K562 (cell line): ENCODE measurements at regions not wholly inside any gene's neighbourhood (a gene's known extent, or its start where the extent isn't known, plus 50 kb on each side); places are given as distances from the start of the nearest gene placed in this dataset.

ENCODE experiments used
- ATAC-seq: fragments of 200-7000 bp; cut with Tn5 transposase; 3 replicates; pipeline ENCODE4 v1.9.1; 2020; ENCODE audit warnings: moderate library complexity
- BruUV-seq: library from RNA; stranded (reverse); fragments of 400-500 nt; replicated peaks from 2 replicates; lab custom pipeline; 2021; lab: Mats Ljungman, UMichigan
- CTCF ChIA-PET: fragments of 300-600 bp; formaldehyde crosslinking; extraction: SDS; loops from one replicate; lab custom pipeline; 2021; ENCODE audit warnings: low intra/inter-chr PET ratio; lab: Yijun Ruan, JAX
- POLR2A ChIA-PET: fragments of 300-600, 350-650 bp; sonication (Branson Sonifier 250); formaldehyde crosslinking; extraction: SDS; loops from one replicate; lab custom pipeline; 2021; ENCODE audit warnings: antibody characterized with exemption, inconsistent platforms; lab: Yijun Ruan, JAX
- DNase-seq, 4 experiments: peaks; one replicate each; pipeline versions ENCODE4 v3.0.0 to v3.0.0-alpha.2; 2011 to 2018; ENCODE audit warnings: low spot score in 3 of 4, mixed read lengths in 3 of 4; ENCODE audit errors: extremely low read depth in 1 of 4
- FAIRE-seq: peaks from 2 replicates; lab custom pipeline; 2011; peaks lifted over from hg19 to GRCh38; lab: Jason Lieb, UNC
- H2AFZ ChIP-seq: 2 replicates; pipeline ENCODE4 v1.6.0; 2011; ENCODE audit warnings: low read depth, low read length, control low read depth, inconsistent platforms
- H3K27ac ChIP-seq: fragments of 200-600 bp; 3 replicates; pipeline ENCODE4 v1.8.0; 2011; ENCODE audit warnings: low read depth, mild to moderate bottlenecking, control low read depth, inconsistent platforms, low read length, moderate library complexity, mixed read lengths; ENCODE audit errors: extremely low read depth
- H3K27me3 ChIP-seq, 2 experiments: fragments of 300-600 bp in 1 of 2; 2 replicates in 1 of 2; 3 replicates in 1 of 2; pipeline versions ENCODE4 v1.6.0 to v1.8.0; 2011; ENCODE audit warnings: inconsistent platforms in 2 of 2, low read length in 2 of 2, mild to moderate bottlenecking in 1 of 2, mixed read lengths in 1 of 2, moderate library complexity in 1 of 2; ENCODE audit not compliant: control insufficient read depth in 2 of 2, insufficient read depth in 2 of 2
- H3K36me3 ChIP-seq: fragments of 300-600 bp; 3 replicates; pipeline ENCODE4 v1.8.0; 2011; ENCODE audit warnings: mild to moderate bottlenecking, low read length, inconsistent platforms; ENCODE audit not compliant: control insufficient read depth, insufficient read depth
- H3K4me1 ChIP-seq, 2 experiments: fragments of 200-600 bp in 1 of 2; replicated peaks in 1 of 2; 2 replicates in 1 of 2; 3 replicates in 1 of 2; pipeline versions ENCODE4 v1.5.1 to v1.8.0; 2011; ENCODE audit warnings: inconsistent platforms in 2 of 2, low read length in 2 of 2, mild to moderate bottlenecking in 1 of 2, mixed read lengths in 1 of 2, moderate library complexity in 1 of 2; ENCODE audit not compliant: control insufficient read depth in 2 of 2, insufficient read depth in 2 of 2
- H3K4me2 ChIP-seq: 2 replicates; pipeline ENCODE4 v1.6.1; 2011; ENCODE audit warnings: low read length, control low read depth, inconsistent platforms, mixed read lengths; ENCODE audit not compliant: insufficient read depth
- H3K4me3 ChIP-seq: fragments of 200-600 bp; sonication (generic), shearing (Covaris generic); 2 replicates; pipeline ENCODE4 v1.5.1; 2016; ENCODE audit warnings: control low read depth, inconsistent platforms
- H3K79me2 ChIP-seq: fragments of 200-600 bp; 3 replicates; pipeline ENCODE4 v1.8.0; 2011; ENCODE audit warnings: low read length, inconsistent platforms; ENCODE audit not compliant: control insufficient read depth, insufficient read depth
- H3K9ac ChIP-seq, 2 experiments: 2 replicates each; pipeline versions ENCODE4 v1.6.0 to v1.6.1; 2011; ENCODE audit warnings: low read depth in 2 of 2, low read length in 2 of 2, control low read depth in 1 of 2, inconsistent platforms in 1 of 2, mild to moderate bottlenecking in 1 of 2, mixed read lengths in 1 of 2; ENCODE audit not compliant: insufficient read depth in 1 of 2
- H3K9me1 ChIP-seq: one replicate; pipeline ENCODE4 v1.6.0; 2011; ENCODE audit warnings: inconsistent platforms, mild to moderate bottlenecking, low read length, moderate library complexity; ENCODE audit not compliant: control insufficient read depth, insufficient read depth
- H3K9me3 ChIP-seq: replicated peaks from 2 replicates; pipeline ENCODE4 v1.5.1; 2011; ENCODE audit warnings: low read depth, low read length, inconsistent platforms; ENCODE audit not compliant: control insufficient read depth, insufficient read depth
- H4K20me1 ChIP-seq: replicated peaks from 2 replicates; pipeline ENCODE4 v1.6.1; 2011; ENCODE audit warnings: low read length, inconsistent platforms, mixed read lengths; ENCODE audit not compliant: control insufficient read depth, insufficient read depth
- ARID3A ChIP-seq: IDR thresholded peaks from 2 replicates; pipeline ENCODE4 v1.6.1; 2012; ENCODE audit warnings: low read depth, low read length, improper control_type of control experiment, borderline replicate concordance
- CBX2 ChIP-seq: fragments of 200-600 bp; sonication (generic); IDR thresholded peaks from one replicate; pipeline ENCODE4 v1.6.1; 2012; ENCODE audit warnings: mild to moderate bottlenecking, low read length, inconsistent platforms; ENCODE audit not compliant: insufficient read depth, poor library complexity, severe bottlenecking
- FOSL1 ChIP-seq: fragments of 200-800 bp; sonication (Bioruptor generic); conservative IDR thresholded peaks from 2 replicates; pipeline ENCODE4 v1.6.1; 2016; ENCODE audit warnings: missing genetic modification characterization, missing compliant biosample characterization
- FOXK2 ChIP-seq, 2 experiments: fragments of 450-650 bp; IDR thresholded peaks in 1 of 2; conservative IDR thresholded peaks in 1 of 2; 2 replicates each; pipeline ENCODE4 v1.6.1; 2016; ENCODE audit warnings: low read depth in 2 of 2, mild to moderate bottlenecking in 1 of 2
- MAFG ChIP-seq: fragments of 450-650 bp; conservative IDR thresholded peaks from 2 replicates; pipeline ENCODE4 v1.6.1; 2016; ENCODE audit warnings: missing genetic modification characterization, missing compliant biosample characterization
- NCOA4 ChIP-seq: fragments of 450-650 bp; IDR thresholded peaks from 2 replicates; pipeline ENCODE4 v1.6.1; 2018; ENCODE audit warnings: mild to moderate bottlenecking; ENCODE audit not compliant: partially characterized antibody
- NCOR1 ChIP-seq: fragments of 450-650 bp; IDR thresholded peaks from 2 replicates; pipeline ENCODE4 v1.6.1; 2016; ENCODE audit warnings: mild to moderate bottlenecking, moderate library complexity
- NFE2 ChIP-seq: IDR thresholded peaks from 2 replicates; pipeline ENCODE4 v1.6.1; 2014; ENCODE audit warnings: antibody characterized with exemption, low read depth
- POLR2H ChIP-seq: IDR thresholded peaks from 2 replicates; pipeline ENCODE4 v1.6.1; 2016; ENCODE audit warnings: missing genetic modification characterization, low read depth, mild to moderate bottlenecking, control low read depth, missing compliant biosample characterization, moderate library complexity
- POLR3G ChIP-seq: IDR thresholded peaks from 2 replicates; pipeline ENCODE4 v1.6.1; 2011; ENCODE audit not compliant: insufficient read length, insufficient replicate concordance; ENCODE audit errors: extremely low read depth
- SLC30A9 ChIP-seq: fragments of 250-450 bp; sonication (Bioruptor Pico); IDR thresholded peaks from 2 replicates; pipeline ENCODE4 v1.8.0; 2022; ENCODE audit warnings: mild to moderate bottlenecking, moderate library complexity
- TOE1 ChIP-seq, 2 experiments: fragments of 450-650 bp in 1 of 2; sonication (generic) in 1 of 2; formaldehyde crosslinking in 1 of 2; IDR thresholded peaks; 2 replicates each; pipeline versions ENCODE4 v1.7.1 to v1.8.0; 2016 to 2022; ENCODE audit warnings: borderline replicate concordance in 2 of 2, mild to moderate bottlenecking in 2 of 2, antibody characterized with exemption in 1 of 2, inconsistent platforms in 1 of 2, low read depth in 1 of 2, missing genetic modification reagents in 1 of 2, moderate library complexity in 1 of 2
- ZFP1 ChIP-seq: fragments of 450-650 bp; formaldehyde crosslinking; IDR thresholded peaks from 2 replicates; pipeline ENCODE4 v1.4.0; 2020; ENCODE audit warnings: mild to moderate bottlenecking, mixed read lengths
- ZSCAN32 ChIP-seq: fragments of 450-650 bp; formaldehyde crosslinking; IDR thresholded peaks from 2 replicates; pipeline ENCODE4 v1.4.0; 2020; ENCODE audit warnings: mild to moderate bottlenecking, moderate library complexity
- WGBS: fragments of 100-300 bp; shearing (Covaris generic); methylation state at CpG from one replicate; pipeline ENCODE4 v1.1.6; 2016; ENCODE audit warnings: low coverage, mixed read lengths; ENCODE audit not compliant: insufficient coverage; ENCODE audit errors: missing lambda C conversion rate; 5-methylcytosine and 5-hydroxymethylcytosine counted together
- in situ Hi-C: fragments of 300-500 bp; cut with MboI; formaldehyde crosslinking; loops from 4 replicates; pipeline ENCODE4 v1.15.0; 2018; ENCODE audit warnings: inconsistent platforms, mixed read lengths
- intact Hi-C: fragments of 100-400 bp; cut with micrococcal nuclease; formaldehyde crosslinking; loops from 2 replicates; pipeline ENCODE4 v1.14.2; 2022

- Histone ChIP-seq H3K9me3 (no peaks in the 10 kb centered on the region), H3K4me2 (no peak overlapping the region)
- TF ChIP-seq NCOA4 (no peak), FOXK2 (conservative IDR thresholded peaks at IDR 0.05 in 1 of 2, IDR thresholded peaks at IDR 0.05 in 1 of 2; ENCODE audit: low read depth in 2 of 2) (no peak), SLC30A9 (CRISPR knock-in tag) (no peak), ZSCAN32 (no peak), POLR2H (tag) (no peak), NCOR1 (no peak), ZFP1 (CRISPR knock-in tag) (no peak), FOSL1 (no peak), NFE2 (no peak), MAFG (tag) (no peak), POLR3G (no peak), TOE1 (IDR thresholded peaks at IDR 0.05; ENCODE audit: borderline replicate concordance) (no peak), TOE1 (CRISPR knock-in tag; IDR thresholded peaks at IDR 0.05; ENCODE audit: borderline replicate concordance, low read depth) (no peak), ARID3A (no peak), CBX2 (no peak)
- TF ChIP-seq, all 486 proteins: peak for 0
- Histone ChIP-seq H3K36me3 (no peaks in the 10 kb centered on the region), H3K79me2 (no peaks in the 10 kb centered on the region), H3K9ac (no peak overlapping the region), H3K4me1 (no peaks in the 10 kb centered on the region), H3K9me1 (no peaks in the 10 kb centered on the region), H4K20me1 (no peaks in the 10 kb centered on the region), H3K27ac (no peak overlapping the region), H3K27me3 (peaks cover 6 to 53% of the 10 kb centered on the region in 2 experiments; a peak in 4 of 5 replicates), H3K4me3 (no peak overlapping the region), H2AFZ (no peak overlapping the region)
- CTCF ChIA-PET, result no interaction called here
- POLR2A ChIA-PET, result interaction anchor here (0.6 kb wide), 2 partner anchors 9 to 346 kb away, joined by 3 read pairs; no protein-coding TSS in a partner anchor
- BruUV-seq, result no TSS peak
- ATAC-seq, result no peak
- WGBS, result under 1% methylated on average over 13 of the region's 15 CpGs
- FAIRE-seq, result no peak
- no peak for DNase-seq
- in situ Hi-C loops (no loop called here), intact Hi-C loops (no loop called here)
Observed at GRCh38 chr20:17860301-17861197, 108.0 kb downstream of the SNX5 start.
